Stromal cell of bone marrow (primary cell): ENCODE measurements at regions not wholly inside any gene's neighbourhood (a gene's known extent, or its start where the extent isn't known, plus 50 kb on each side); places are given as distances from the start of the nearest gene placed in this dataset.

Source experiments
- DNase-seq: peaks from one replicate; pipeline ENCODE4 v3.0.0-alpha.2; 2012; ENCODE audit warnings: low read depth

- DNase-seq, result no peak
These were observed 178.6 kb downstream of the MYCN start for GRCh38 chr2:16118611-16119590.

- DNase-seq, result no peak
These were observed 177.7 kb downstream of the MYCN start for GRCh38 chr2:16117791-16118610.

DNA sequence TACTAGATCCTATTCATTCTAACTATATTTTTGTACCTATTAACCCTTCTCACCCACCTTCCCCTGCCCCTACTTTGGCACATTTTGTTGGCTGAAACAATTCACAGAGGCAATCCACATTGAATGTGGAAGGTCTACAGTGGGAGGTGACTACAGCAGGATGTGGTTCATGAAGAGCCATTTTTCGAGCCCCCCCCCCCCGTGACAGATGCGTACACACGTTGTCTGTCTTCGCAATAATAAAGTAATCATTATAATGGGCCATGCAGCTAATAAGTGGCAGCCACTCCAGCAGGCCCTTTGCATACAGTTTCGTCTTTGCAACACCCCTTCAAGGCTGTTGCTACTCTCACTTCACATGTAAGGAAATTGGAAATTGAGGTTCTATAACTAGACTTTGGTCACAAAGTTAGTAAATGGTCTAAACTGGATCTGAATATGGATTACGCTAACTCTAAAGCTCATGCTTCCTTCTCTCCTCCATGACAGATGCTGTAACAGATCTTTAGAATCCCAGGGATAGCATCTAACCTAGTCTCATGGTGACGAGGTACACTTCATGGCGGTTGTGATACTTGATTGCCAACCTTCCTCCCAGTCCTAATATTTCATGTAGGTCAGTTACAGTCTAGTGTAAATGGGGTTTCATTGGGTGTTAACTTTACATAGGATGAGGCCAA lies 176.8 kb downstream of the MYCN start:
- DNase-seq, result no peak

DNA sequence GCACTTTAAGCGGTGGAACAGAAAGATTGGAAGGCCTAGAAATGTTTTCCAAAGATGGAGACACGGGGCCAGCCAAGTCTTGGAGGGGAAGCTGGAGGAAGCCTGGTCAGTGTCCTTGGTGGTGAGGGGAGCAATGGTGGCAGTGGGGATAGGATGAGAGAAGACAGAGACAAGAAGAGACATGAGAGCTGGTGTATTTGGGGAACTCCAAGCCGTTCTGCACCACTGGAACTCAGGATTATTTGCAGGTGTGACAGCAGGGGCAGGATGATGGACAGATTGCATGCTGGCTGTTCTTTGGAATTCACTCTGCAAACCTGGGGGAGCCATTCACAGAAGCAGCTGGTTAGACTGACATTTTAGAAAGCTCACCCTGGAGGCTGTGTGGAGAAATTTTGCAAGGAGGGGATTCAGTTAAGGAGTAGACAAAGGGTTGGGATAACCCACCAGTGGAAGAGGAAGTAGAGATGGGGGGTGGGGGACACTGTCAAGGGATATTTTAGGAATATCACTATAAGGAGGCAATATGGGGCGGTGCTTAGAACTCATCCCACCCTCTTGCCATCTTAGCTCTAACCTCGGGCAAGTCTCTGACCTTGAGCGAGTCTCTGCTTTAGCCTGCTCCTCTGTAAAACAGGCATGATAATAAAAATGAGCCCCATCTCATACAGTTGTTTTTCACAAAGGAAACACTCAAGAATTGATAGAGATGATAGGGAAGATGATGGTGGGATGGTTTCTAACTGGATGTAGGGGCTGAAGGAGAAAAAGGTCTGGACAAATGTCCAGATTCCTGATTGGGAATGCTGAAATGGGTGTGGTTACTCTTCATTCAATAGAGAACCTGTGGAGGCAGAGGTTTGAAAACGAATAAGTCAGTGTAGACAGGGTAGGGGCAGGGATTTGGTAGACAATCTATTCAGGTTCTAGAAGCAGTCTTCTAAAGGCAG lies 175.8 kb downstream of the MYCN start:
- no peak for DNase-seq

DNA sequence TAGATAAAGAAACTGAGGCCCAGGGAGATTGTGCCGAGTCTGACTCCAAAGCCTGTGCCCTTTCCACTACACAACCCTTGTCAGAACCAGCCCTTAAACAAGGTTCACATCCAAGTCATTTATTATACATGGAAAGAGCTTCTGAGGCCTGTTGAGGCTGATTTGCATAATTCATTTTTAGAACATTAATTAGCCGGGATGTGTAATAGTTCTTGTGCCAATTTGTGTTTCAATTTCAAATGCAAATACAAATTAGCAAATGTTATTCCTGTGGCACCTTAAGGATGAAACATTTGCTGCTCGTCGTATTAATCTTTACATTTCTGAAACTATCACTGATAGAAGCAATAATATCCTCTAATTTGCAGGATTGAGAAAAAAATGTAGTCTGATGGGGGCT lies 174.9 kb downstream of the MYCN start:
- DNase-seq, result no peak

- DNase-seq, result no peak
These were observed 174.5 kb downstream of the MYCN start for GRCh38 chr2:16114836-16115235.

- DNase-seq, result no peak
These were observed 173.7 kb downstream of the MYCN start for GRCh38 chr2:16114070-16114469.

DNA sequence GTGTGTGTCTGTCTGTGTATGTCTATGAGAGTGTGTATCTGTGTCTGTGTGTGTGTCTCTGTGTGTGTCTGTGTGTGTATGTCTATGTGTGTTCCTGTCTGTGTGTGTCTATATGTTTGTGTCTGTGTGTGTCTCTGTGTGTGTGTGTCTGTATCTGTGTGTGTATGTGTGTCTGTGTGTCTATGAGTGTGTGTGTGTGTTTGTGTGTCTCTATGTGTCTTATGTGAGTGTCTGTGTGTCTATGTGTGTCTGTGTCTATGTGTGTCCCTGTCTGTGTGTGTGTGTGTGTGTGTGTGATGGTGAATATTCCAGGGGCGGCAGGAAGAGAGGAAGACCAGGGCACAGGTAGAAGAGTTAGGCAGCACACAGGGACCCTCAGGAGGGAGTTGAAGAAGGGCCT lies 173.2 kb downstream of the MYCN start:
- no peak for DNase-seq

DNA sequence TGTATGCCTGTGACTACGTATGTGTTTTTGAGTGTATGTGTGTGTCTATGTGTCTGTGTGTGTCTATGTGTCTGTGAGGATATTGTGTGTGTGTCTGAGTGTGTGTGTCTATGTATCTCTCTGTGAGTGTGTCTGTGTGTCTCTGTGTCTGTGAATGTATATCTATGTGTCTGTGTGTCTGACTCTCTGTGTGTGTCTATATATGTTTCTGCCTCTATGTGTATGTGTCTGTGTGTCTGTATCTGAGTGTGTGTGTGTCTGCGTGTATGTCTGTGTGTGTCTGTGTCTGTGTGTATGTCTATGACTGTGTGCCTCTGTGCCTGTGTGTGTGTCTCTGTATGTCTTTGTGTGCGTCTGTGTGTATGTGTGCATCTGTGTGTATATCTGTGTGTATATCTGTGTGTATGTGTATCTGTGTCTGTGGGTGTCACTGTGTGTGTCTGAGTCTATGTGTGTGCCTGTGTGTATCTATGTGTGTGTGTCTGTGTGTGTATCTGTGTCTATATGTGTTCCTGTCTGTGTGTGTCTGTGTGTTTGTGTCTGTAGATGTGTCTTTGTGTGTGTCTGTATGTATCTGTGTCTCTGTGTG lies 172.7 kb downstream of the MYCN start:
- DNase-seq, result no peak

- no peak for DNase-seq
These were observed 172.1 kb downstream of the MYCN start for GRCh38 chr2:16112251-16112971.

GRCh38 chr2:16111838-16112210 lies 171.5 kb downstream of the MYCN start:
- DNase-seq, result no peak

DNA sequence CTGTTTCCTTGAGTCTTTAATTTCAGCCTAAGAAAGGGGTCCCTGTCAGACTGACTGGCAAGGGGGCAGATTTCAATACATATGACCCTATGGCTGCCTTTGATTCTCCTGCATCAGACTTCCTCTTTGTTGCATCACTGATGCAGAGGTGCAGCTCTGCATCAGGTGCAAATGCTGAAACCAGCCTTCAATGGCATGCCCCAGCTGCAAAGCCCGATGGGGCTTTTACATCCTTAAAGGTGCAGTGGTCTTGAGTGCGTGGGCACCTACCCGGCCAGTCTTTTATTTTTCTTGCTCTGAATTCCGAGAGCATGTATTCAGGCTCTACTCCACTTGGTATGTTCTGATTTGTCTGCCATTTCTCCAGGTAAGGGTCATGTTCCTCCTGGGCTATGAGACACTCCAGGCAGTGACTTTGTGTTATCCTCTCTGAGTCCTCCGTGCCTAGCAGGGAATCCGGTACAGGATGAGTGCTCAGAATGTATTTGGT lies 169.5 kb downstream of the MYCN start:
- no peak for DNase-seq

- no peak for DNase-seq
These were observed 169.0 kb downstream of the MYCN start for GRCh38 chr2:16109368-16109820.

DNA sequence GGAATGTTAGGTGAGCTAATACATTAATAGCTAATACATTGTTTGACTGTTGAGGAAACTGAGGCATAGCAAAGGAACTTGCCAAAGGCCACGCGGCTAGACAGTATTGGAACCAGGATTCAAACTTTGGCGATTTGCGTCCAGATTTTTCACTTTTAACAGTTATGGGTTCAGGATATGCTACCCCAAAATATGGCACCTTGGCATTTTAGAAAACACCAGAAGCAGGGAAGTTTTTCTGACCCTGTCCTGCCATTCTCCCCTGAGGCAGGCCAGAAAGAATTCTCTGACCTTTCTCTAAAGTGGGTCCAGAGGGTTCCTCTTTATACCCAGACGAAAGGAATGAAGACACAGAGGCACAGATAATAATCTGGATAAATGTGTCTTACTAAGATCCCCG lies 166.9 kb downstream of the MYCN start:
- no peak for DNase-seq

DNA sequence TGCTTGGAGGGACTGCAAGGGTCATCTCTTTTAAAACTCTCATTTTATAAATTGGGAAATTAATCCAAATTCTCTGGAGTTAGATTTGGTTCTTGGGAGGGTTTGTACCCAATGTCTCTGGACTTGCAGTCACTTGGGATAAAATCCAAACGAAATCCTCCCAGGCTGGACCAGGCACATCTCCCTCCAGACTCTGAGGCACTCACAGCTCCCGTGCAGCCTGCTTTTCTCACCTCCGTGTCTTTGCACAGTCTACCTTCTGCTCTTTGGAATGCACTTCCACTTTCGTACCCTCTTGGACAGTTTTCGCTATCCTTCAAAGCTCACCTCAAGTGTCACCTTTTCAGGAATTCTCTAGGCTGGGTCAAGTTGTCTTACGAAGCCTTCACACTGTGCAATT lies 166.3 kb downstream of the MYCN start:
- DNase-seq, result no peak

DNA sequence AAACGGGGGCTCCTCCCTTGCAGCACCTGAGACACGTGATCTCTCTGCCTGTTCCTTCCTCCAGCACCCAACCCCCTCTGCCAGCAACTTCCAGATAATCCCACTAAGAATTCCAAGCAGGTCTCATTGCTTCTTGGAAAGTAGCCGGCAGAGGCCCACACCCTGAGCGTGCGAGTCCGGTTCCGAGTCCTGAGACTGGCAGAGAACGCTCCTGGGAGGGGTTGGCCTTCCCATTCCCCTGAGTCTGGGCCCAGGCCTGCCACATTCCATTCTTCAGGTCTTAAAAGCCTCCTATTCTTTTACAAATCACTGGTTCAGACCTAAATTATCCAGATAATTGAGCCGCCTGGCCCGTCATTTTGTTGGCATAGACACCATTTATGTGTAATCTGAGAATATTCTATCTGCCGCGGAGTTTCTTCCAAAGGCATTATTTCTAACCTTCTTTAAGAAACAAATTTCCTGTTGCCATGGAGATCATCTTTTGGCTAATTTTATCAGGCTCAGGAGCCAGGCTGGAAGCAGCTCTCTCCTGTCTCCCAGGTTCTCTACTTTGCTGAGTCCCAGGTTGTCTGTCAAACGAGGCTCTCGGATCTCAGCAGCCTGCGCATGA lies 165.4 kb downstream of the MYCN start:
- no peak for DNase-seq

- no peak for DNase-seq
These were observed 164.8 kb downstream of the MYCN start for GRCh38 chr2:16104949-16105668.

- no peak for DNase-seq
These were observed 164.1 kb downstream of the MYCN start for GRCh38 chr2:16104315-16104948.
